Cerebellar nuclear complex (tissue), 1 donor: ENCODE measurements at regions not wholly inside any gene's neighbourhood (a gene's known extent, or its start where the extent isn't known, plus 50 kb on each side); places are given as distances from the start of the nearest gene placed in this dataset.

Experiments used
- DNase-seq, 2 experiments: peaks; one replicate each; lab custom pipeline; 2025; lab: John Stamatoyannopoulos, UW

DNA sequence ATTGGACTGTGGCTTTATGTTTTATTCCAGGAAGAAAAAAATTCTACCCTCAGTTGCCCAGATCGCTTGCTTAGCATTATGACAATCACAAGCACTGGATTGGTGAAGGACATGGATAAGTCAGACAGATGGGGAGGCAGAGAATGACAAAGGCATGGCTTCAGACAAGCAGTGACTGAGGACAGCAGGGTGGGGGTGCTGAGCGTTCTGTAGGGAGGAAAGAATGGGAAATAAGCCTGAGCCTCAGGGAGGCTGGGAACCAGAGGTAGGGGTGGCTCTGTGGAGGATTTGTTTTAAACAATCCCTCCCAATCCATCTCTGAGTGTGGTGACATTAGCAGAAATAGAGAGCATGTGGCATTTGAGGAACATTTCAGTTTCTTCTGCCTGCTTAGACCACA lies 896.9 kb downstream of the CCSER2 start:
- DNase-seq = no peak

DNA sequence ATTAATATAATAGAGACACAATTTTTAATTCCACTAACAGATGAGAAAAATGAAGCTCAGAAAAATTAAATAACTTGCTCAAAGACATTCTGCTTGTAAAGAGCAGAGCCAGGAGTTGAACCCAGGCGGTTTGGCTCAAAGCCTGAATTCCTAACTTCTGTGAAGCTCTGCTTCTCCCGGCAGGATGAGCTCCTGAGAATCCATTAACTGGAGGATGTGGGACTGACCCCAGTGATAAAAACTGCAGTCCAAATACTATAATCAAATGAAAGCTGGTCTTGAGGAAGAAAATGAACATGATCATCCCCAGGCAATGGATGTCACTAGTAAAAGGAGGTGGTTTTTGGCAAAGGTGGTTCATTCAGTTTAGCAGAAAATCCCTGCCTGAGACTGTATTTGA lies 898.2 kb downstream of the CCSER2 start:
- no peak for DNase-seq

DNA sequence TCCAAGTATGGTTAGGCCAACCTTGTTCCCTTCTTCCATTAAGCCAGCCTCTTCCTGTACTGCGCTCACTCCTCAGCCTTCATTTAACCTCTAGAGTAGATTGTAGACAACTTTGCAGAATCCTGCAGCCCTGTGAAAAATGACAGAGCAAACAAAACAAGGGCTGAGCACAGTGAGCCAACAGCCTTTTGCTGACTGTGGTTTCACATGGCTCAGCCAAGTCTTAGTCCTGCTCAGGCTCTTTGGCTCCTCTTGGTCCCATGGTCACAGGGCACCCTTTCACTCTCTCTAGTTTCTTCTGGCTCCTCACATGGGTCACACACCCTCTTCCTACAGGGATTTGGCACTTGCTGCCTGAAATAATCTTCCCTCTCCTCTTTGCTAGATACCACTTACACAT lies 900.3 kb downstream of the CCSER2 start:
- no peak for DNase-seq

DNA sequence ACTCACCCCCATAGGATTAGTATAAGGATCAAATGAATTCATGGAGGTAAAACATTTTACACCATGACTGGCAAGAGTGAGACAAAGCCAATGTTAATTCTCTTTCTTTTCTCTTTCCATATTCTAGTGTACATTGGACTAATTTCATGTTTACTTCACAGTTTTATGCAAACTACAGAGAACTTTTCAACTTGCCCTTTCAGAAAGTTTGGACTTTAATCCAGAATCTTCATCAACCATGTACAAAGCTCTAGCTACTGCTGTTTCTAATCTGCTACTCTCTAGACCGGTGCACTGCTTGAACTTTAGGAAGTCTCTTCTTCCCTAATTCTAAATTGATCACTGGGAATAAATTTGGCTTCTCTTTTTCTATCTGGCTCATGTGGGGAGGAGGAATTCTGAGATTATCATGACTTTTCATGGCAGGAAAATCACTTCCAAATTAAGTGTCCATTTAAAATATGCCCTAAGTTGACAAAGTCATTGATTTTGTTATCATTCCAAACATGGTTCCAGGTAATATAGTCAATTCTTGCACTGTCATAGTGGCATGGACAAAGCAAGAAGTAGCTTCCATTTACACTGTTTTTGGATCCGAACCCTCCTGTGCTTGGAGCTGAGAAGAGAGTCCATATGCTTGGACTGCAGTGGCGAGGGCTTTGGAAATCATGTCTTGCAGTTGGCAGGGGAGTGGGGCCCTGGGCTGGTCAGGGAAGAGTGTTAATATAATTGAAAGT lies 903.3 kb downstream of the CCSER2 start:
- DNase-seq = no peak

DNA sequence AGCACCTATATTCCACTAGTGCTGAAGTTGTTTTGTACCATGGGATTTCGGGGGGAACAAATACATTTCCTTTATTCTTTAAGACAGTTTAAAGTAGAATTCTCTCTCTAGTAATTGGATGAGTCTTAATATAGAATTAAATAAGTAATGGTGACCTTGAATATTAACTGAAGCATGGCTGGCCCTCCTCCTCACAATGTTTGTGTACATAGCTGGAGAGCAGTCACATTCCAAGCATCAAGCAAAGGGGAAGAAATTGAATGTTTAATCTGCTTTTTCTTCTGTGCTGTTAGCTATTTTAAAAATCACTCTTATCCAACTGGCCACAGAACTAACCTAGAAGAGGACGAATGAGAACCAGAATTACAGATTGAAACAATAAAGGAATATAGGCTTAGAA lies 906.9 kb downstream of the CCSER2 start:
- DNase-seq = no peak

DNA sequence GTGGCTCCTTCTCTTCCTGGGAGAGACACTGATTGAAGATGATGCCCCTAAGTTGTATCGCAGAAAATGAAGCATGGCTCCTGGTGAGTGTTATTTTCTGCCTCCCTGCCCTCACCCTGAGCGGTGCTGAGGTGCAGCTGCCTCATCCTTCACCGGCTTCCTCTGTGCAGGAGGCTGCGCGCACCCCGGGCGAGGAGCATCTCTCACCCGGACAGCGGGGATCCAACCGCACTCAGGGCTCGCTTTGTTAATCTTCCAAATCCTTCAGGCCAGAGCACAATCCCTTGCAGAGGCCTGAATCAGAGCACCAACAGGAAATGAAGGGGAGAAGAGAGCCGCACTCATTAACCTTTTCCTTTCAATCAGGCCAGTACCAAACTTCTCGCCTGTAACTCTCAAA lies 910.3 kb downstream of the CCSER2 start:
- no peak for DNase-seq

DNA sequence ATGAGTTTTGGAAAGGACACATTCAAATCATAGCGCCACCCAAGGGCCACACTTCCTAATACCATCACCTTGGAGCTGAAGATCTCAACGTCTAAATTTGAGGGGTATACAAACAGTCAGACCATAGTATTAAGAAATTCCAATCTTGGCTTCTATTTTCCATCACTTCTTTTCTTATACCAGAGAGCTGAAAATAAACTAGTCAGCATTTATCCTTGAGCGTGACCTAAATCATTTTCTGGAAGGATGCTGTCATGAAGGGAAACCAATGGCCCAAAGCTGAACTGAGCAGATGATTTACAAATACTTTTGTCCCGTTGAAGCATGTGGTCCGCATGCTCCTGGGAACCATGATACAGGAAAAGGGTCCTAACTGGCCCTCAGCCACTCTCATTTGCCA lies 921.9 kb downstream of the CCSER2 start:
- DNase-seq = no peak

DNA sequence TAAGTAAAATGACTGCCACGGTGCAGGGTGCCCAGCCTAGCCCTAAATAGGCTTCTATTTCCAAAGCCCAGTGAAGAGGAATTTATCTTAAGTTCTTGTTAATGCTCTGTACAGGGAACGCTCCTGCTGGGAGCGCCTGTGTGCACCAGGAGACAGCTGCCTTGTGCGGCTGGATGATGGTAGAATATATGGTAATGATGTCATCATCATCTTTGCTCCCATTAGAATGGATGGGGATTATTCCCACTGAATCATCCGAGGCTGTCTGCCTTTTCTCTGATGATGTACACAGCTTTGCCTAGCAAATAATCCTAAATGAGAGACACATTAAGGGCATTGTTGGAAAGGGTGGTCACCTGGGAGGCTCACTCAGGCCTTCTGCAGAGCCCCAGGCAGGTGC lies 928.1 kb downstream of the CCSER2 start:
- DNase-seq = no peak

DNA sequence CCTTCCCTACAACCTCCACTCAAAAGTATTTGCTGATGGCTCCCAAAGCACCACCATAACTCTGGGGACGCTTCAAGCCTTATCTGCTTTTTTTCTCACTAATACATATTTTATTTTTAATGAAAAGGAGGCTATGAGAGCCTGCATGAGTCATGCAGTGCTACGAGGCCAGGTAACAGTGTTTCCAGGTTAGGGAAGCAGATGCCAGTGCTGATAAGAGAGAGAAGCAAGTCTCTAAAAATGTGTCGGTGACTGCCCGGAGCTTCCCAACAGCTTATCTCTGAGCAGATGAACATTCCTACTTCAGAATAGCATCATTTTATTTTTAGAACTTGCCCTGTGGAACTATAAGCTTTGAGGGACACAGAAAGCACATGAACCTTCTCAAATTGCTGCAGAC lies 931.5 kb downstream of the CCSER2 start:
- no peak for DNase-seq

DNA sequence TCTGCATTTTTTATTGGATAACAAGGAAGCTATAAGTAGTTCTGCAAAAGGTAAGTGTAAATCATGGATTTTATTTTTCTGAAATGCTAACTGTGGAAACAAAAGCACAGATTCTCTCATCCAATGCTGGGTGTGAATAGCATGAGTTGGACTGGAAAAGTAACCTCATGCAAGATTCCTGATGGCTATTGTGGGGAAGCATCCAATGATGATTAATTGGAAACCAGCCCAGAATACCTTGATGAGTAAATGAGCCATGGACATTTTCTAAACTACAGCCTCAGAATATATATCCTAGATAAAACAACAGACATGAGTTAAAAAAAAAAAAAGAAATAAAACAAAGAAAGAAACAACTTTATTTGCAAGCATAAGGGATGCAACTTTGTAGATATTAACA lies 934.6 kb downstream of the CCSER2 start:
- no peak for DNase-seq

DNA sequence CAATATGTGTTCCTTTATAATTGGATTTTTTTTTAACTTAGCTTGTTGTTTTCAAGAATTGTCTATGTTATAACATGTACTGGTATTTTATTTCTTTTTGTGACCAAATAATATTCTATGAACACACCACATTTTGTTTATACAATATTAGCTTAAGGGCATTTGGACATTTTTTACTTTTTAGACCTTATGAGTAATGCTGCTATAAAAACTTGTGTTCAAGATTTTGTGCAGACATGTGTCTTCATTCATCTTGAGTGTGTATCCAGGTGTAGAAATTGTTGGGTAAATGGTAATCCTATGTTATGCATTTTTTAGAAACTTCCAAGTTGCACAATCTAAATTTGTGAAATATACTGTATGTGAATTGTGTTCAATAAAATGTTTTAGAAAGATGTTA lies 936.7 kb downstream of the CCSER2 start:
- no peak for DNase-seq

DNA sequence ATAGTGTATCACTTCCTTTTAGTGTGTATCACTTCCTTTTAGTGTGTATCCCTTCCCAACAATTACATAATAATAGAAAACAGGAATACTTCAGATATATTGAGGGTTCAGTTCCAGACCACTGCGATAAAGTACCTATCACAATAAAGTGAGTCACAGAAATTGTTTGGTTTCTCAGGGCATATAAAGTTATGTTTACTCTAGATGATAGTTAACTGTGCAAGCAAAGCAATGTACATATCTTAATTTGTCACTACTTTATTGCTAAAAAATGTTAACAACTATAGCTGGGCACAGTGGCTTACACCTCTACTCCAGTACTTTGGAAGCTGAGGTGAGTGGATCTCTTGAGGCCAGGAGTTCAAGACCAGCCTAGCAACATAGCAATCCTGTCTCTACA lies 938.4 kb downstream of the CCSER2 start:
- DNase-seq = no peak

DNA sequence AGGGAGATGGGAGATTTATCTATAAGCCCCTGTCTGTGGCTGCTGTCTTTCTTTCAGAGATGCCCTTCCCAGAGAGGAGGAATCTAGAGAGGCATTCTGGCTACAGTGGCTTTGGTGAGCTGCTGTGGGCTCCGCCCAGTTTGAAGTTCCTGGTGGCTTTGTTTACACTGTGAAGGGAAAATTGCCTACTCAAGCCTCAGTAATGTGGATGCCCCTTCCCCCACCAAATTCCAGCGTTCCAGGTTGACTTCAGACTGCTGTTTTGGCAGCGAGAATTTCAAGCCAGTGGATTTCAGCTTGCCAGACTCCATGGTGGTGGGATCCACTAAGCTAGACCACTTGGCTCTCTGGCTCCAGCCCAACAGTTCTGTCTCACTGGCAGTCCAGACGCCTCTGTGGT lies 951.6 kb downstream of the CCSER2 start:
- DNase-seq = no peak

DNA sequence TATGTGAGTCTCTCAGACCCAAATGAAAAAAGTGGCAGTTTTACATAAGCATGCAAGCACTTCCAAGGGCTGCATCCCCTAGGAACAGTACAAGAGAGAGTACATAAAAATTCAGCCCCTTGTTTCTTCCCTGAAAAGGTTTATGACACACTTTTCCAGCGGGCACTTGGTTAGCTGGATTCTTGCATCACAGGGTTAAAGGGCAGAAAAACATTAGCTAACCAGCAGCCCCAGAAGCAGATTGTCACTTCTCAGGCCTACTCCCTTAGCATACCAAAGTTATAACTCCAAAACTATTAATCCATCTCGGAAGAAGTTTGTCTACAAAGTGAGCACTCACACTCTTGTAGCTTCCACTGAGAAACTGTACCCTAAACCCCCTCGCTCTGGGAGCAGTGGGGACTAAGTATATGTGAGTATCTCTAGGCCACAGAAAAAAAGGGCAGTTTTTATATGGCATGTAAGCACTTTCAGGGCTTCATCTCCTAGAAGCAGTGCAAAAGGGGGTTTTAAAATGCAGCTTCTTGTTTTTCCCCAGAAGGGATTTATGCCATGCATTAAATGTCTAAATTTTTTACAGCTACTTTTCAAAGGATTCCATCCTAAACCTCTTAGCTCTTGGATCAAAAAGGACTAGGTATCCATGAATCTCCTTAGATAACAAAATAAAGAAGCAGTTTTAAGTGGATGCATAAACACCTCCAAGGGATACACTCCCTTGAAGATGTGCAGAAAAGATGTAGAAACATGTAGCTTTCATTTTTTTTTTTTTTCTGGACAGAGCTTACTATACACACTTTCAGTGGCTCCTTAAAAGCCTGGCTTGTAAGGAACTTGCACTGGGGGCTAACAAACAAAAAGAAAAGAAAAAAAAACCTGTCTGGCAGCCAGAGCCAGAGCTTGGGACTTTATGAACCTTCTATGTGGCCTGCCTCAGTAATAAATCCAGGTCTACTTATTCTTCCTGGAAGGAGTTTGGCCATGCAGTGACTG lies 956.7 kb downstream of the CCSER2 start:
- DNase-seq = no peak

DNA sequence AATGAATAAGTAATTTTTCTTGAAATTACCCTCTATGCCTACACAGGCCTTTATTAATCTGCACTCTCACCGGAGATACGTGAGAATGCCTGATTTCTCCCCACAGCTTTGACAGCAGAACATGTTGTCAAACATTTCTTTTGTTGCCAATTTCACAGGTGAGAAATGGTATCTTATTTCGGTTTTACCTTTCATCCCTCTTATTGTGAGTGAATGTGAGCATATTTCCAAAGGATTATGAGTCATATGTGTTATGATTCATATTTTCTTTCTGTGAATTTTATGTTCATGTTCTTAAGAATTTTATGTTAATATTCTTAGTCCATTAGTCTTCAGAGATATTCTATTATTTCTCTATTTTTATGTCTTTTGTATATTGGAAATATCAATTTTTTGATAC lies 965.1 kb downstream of the CCSER2 start:
- no peak for DNase-seq

DNA sequence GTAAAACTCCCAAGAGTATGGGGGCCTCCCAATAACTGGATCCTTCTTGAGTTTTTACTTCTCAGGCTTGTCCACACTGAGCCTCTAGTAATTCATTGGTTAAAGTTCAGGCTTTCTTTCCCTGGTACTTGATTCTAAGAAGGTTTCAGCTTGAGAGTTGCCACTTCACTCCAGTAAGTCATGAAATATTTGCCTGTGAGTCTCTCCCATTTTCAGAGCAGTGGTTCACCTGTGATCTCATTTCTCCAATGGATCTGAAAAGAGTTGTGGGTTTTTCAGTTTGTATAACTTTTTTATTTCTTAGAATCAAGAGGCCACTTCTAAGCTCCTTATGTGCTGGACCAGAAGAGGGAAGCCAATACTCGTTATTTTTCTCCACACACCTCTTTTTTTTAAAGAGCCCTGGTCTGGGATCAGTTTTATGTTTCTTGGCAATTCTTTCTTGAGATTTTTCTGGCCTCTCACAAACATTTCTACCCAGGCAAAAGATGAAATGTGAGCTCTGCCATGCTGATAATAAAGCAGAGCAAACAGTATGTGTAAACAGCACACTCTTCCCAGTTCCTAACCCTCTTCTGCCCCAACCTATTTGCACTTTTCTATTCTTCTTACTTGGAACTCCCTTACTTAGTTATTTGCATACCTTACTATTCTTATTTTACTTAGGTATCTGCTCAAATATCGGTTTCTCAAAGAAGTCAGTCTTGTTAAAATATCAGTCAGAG lies 983.4 kb downstream of the CCSER2 start:
- DNase-seq = no peak

DNA sequence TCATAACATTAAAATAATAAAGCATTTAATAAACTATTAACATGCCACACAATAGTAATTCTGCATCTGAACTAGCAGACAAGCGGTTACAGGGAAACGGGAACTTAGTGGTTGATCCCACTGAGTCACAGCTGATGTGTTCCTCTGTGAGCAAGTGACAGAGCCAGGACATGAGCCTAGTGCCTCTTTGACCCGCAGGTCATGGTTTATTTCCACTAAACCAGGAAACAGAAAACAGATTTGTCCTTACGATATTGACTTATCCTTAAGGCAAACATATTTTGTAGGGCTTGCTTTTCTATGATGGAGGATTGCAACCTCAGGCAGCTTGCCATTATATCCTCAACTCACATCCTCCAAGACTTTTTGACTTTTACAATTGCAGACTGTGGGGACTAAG lies 987.3 kb downstream of the CCSER2 start:
- no peak for DNase-seq

DNA sequence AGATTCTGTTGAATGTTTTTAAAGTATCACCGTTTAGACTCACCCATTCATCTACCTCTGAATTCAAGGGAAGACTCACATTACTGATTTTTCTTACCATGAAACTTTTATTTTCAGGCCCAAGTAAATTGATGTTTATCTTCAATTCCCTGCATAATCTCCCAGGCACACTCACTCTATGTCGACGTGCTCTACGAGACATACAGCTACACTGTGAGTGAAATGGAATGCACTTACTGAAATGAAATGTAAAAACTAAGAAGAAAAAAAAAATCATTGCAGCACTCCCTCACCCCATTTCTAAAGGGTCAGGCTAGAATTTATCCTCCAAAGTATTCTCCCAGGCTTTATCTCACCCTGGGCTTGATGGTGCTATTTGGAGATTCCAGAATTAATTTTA lies 987.9 kb downstream of the CCSER2 start:
- no peak for DNase-seq

DNA sequence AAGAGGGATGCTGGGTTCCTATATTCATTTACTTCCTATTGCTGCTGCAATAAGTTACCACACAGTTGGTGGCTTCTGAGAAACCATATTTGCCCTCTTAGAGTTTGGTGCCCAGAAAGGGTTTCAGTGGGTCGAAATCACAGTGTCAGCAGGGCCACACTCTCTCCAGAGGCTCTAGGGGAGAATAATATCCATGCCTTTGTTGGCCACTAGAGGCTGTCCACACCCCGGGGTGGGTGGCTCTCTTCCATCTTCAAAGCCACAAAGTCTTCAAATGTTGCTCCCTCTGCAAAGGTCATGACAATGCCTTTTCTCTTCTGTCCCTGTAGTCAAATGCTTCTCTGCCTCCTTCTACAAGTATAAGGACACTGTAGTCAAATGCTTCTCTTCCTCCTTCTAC lies 989.4 kb downstream of the CCSER2 start:
- DNase-seq = no peak

DNA sequence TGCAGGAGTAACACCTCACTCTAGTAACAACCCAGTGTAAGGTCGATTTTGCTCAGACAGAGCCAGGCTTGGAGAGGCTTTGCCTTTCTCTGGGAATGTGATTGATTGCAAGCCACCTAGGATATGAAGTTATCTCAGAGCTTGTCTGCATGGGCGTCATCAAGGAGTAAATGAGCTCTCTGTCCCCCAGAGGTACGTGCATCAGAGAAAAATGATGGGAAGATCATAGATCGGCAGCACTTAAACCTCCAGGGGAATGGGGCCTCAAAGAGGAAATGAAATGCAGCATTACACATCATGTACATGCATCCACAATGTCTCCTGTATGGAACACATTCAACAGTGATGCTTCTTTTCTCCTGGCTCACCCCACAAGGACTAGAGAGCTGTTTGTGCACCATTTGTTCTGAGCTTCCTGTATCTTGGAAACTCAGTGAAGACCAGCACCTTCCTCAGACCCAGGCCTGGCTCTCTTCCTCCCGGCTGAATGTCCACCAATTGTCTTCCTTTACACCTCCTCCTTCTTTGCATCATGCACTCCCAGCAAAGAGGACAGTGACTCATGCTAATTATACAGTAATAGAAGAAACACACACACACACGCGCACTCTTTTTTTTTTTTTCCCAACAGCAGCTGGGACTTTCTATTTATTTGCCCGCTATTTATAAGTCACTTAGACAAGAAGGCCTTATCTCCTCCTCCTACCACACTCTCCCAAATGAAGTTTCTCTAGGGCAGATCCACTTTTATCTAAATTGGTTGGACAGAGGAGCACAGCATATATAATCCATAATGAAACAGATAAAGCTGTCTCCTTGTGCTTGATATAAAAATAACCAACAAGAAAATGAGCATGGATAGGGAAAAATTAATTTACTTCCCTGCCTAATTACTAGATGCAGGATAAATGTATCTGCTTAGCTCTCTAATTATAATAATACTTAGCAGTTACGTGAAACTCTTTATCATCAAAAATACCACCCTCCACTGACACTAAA lies 990.7 kb downstream of the CCSER2 start:
- no peak for DNase-seq

DNA sequence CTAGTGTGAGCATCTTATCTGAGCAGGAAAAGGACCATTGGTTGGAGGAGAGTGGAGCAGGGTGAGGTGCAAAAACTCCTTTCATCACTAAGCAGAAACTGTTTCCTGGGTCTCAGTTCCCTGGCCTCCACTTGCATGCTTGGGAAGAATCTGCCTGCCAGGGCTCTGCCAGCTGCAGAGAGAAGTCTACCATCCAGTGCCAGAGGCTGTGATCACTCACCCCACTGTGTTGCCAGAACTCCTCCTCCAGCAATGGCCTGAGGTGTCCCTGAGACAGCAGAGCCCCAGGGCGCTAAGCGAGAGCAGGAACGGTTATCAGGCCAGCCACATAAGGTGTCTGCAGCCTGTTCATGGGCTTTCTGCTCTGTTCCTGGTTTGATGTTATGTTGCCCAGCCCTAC lies 991.4 kb downstream of the CCSER2 start:
- DNase-seq = no peak
